Colonic mucosa (tissue), 4 donors: ENCODE measurements at regions not wholly inside any gene's neighbourhood (a gene's known extent, or its start where the extent isn't known, plus 50 kb on each side); places are given as distances from the start of the nearest gene placed in this dataset.

Source experiments
- DNase-seq: peaks from one replicate; pipeline ENCODE4 v3.0.0-alpha.2; 2020
- H3K27ac ChIP-seq: fragments of 200-600 bp; one replicate; pipeline ENCODE4 v1.8.0; 2021
- H3K27me3 ChIP-seq: fragments of 200-600 bp; one replicate; pipeline ENCODE4 v1.8.0; 2021
- H3K36me3 ChIP-seq: fragments of 200-600 bp; one replicate; pipeline ENCODE4 v1.8.0; 2021
- H3K4me1 ChIP-seq: fragments of 200-600 bp; one replicate; pipeline ENCODE4 v1.8.0; 2021; ENCODE audit warnings: mild to moderate bottlenecking
- H3K4me3 ChIP-seq: fragments of 200-600 bp; one replicate; pipeline ENCODE4 v1.8.0; 2021
- H3K9ac ChIP-seq, 2 donors: one replicate each; pipeline ENCODE4 v1.7.0; 2013; ENCODE audit warnings: control low read depth in 2 of 2, low read depth in 2 of 2, low read length in 2 of 2
- H3K9me3 ChIP-seq: fragments of 200-600 bp; one replicate; pipeline ENCODE4 v1.8.0; 2021
- intact Hi-C: fragments of 100-400 bp; cut with DNase I; formaldehyde crosslinking; loops from one replicate; pipeline ENCODE4 v1.14.1; 2022
- TF ChIP-seq, protein P1 (sequence below): fragments of 200-600 bp; IDR thresholded peaks from one replicate; pipeline ENCODE4 v1.8.0; 2022; ENCODE audit warnings: antibody characterized with exemption, mild to moderate bottlenecking
- donor health status: healthy.
- donor health status: DM: no; HTN: no; CAD: no.
- donor health status: DM: no; HTN: no; CAD: no.

DNA sequence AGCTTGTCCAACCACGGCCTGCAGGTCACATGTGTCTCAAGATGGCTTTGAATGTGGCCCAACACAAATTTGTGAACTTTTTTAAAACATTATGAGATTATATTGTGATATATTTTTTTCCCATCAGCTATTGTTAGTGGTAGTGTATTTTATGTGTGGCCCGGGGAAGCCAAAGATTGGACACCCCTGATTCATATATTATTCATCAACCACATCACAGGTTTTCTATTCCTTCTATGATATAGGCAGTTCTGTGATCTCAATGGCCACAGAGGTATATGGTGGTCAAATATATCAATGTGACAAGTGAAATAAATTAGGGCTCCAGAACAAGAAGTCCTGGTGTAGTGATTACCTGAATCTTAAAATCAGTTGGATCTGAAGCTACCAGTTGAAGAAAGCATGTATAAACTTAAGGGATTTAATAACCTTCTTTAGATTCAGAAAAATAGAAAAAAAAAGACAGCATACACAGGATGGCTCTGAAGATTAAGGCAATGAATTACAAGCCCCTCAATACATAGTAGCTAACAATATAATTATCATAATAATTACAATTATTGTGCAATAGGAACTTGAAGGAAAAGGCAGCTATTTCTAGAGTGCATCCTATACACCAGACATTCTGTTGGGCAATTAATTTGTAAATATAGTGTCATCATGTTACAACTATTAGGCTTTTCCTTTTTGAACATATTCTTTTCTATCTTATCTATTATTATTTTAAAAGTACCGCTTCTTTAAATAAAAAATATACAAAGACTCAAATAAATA is 530.4 kb upstream of the PTPRD start:
- Histone ChIP-seq H3K4me3 (no peak overlapping the region), H3K36me3 (no peaks in the 10 kb centered on the region), H3K9ac (no peak overlapping the region), H3K27me3 (no peaks in the 10 kb centered on the region), H3K27ac (no peak overlapping the region), H3K4me1 (no peaks in the 10 kb centered on the region), H3K9me3 (no peaks in the 10 kb centered on the region)
- TF ChIP-seq, protein P1, sequence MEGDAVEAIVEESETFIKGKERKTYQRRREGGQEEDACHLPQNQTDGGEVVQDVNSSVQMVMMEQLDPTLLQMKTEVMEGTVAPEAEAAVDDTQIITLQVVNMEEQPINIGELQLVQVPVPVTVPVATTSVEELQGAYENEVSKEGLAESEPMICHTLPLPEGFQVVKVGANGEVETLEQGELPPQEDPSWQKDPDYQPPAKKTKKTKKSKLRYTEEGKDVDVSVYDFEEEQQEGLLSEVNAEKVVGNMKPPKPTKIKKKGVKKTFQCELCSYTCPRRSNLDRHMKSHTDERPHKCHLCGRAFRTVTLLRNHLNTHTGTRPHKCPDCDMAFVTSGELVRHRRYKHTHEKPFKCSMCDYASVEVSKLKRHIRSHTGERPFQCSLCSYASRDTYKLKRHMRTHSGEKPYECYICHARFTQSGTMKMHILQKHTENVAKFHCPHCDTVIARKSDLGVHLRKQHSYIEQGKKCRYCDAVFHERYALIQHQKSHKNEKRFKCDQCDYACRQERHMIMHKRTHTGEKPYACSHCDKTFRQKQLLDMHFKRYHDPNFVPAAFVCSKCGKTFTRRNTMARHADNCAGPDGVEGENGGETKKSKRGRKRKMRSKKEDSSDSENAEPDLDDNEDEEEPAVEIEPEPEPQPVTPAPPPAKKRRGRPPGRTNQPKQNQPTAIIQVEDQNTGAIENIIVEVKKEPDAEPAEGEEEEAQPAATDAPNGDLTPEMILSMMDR = no peak
- DNase-seq = no peak
- intact Hi-C loops = no loop called here

DNA sequence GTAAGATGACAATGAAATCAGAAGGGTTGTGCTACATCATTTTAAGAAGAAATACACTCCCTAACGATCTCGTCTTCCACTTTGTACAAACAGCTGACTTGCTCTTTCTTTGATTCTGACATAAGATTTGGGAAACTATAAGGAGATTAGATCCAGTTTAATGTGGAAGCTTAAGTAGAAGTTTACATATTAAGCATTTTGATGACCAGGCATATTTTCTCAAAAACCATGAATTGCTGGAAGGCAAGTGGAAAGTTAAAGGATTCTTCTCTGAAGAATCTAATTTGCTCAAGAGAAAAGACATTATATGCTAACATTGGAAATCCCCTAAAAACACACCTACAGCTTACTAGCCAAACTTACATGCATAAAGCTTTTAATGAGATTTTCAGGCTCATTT is 531.9 kb upstream of the PTPRD start:
- no peaks in the 10 kb centered on the region for H3K9me3 ChIP-seq
- H3K4me3 ChIP-seq = no peak overlapping the region
- H3K27ac ChIP-seq = no peak overlapping the region
- no peak overlapping the region for H3K9ac ChIP-seq
- TF ChIP-seq, protein P1 = no peak
- no peaks in the 10 kb centered on the region for H3K4me1 ChIP-seq
- no peak for DNase-seq
- intact Hi-C loops = no loop called here
- H3K36me3 ChIP-seq = no peaks in the 10 kb centered on the region
- H3K27me3 ChIP-seq = no peaks in the 10 kb centered on the region

DNA sequence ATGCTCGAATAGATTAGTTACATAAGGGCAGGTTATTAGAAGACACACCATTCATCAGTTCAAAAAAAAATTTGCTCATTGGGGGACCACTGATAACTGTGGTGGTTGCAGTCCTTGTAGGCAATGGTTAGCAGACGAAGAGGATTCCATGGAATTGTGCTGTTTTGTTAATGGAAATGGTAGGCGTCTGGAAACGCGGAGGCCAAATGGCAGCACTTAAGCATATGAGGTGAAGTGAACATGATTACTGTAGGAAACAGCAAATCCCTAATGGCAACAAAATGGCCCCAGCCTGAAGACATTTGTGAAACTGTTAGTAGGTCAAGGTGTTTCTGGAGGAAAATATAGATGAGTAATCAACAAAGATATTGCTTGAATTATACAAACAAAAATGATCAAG is 535.4 kb upstream of the PTPRD start:
- no peak for DNase-seq
- Histone ChIP-seq H3K27me3 (no peaks in the 10 kb centered on the region), H3K27ac (no peak overlapping the region), H3K4me3 (no peak overlapping the region), H3K4me1 (no peaks in the 10 kb centered on the region), H3K9ac (no peak overlapping the region), H3K36me3 (no peaks in the 10 kb centered on the region), H3K9me3 (no peaks in the 10 kb centered on the region)
- intact Hi-C loops = no loop called here
- TF ChIP-seq, protein P1 = no peak

DNA sequence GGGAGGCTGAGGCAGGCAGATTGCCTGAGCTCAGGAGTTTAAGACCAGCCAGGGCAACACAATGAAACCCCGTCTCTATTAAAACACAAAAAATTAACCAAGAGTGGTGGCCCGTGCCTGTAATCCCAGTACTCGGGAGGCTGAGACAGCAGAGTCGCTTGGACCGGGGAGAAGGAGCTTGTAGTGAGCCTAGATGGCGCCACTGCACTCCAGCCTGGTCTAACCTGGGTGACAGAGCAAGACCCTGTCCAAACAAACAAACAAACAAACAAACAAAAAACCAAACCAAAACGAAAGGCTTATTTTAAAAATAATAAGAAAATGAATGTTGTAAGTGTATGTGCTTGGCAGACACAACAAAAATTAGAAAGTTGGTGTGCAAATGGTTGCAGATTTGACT is 536.3 kb upstream of the PTPRD start:
- Histone ChIP-seq H3K4me3 (no peak overlapping the region), H3K27me3 (no peaks in the 10 kb centered on the region), H3K27ac (no peak overlapping the region), H3K36me3 (no peaks in the 10 kb centered on the region), H3K9me3 (no peaks in the 10 kb centered on the region), H3K4me1 (no peaks in the 10 kb centered on the region), H3K9ac (no peak overlapping the region)
- TF ChIP-seq, protein P1 = no peak
- intact Hi-C loops = no loop called here
- DNase-seq = no peak

DNA sequence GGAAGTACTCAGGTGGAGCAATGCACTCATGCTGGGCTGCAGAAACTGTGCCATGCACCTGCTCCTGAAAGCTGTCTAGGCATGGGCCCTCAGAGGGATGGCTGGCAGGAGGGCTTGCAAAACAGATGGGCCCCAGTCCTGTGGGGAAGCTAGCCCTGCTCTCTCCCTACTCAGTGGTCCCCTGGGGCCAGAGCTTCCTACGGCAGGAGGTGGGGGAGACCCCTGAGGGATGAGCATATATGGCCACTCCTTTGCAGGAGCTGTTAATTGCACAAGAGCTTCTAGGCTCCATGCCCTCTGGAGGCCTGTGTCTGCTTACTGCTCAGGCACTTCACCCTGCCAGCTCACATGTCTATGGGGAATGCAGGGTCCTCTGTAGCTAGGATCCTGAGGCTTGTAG is 545.3 kb upstream of the PTPRD start:
- TF ChIP-seq, protein P1 = no peak
- no peaks in the 10 kb centered on the region for H3K36me3 ChIP-seq
- no peaks in the 10 kb centered on the region for H3K27me3 ChIP-seq
- H3K27ac ChIP-seq = no peak overlapping the region
- no peak overlapping the region for H3K9ac ChIP-seq
- intact Hi-C loops = no loop called here
- H3K4me1 ChIP-seq = no peaks in the 10 kb centered on the region
- H3K4me3 ChIP-seq = no peak overlapping the region
- DNase-seq = no peak
- H3K9me3 ChIP-seq = no peaks in the 10 kb centered on the region
